H1 (cell line): ENCODE measurements at regions not wholly inside any gene's neighbourhood (a gene's known extent, or its start where the extent isn't known, plus 50 kb on each side); places are given as distances from the start of the nearest gene placed in this dataset.

ENCODE experiments used
- CTCF ChIA-PET: fragments of 300-600 bp; sonication (Branson Sonifier 250); formaldehyde crosslinking; loops from one replicate; lab custom pipeline; 2021; ENCODE audit not compliant: partially characterized antibody; lab: Charles Lee
- POLR2A ChIA-PET: fragments of 300-600 bp; sonication (Branson Sonifier 250); formaldehyde crosslinking; loops from one replicate; lab custom pipeline; 2021; ENCODE audit warnings: inconsistent platforms; ENCODE audit not compliant: partially characterized antibody; lab: Charles Lee
- DNase-seq, 2 experiments: peaks; one replicate each; pipeline versions ENCODE4 v3.0.0 to v3.0.0-alpha.2; 2010 to 2022; ENCODE audit warnings: low spot score in 2 of 2, low read depth in 1 of 2, mixed read lengths in 1 of 2
- FAIRE-seq: peaks from 2 replicates; lab custom pipeline; 2011; peaks lifted over from hg19 to GRCh38; lab: Jason Lieb, UNC
- H2AFZ ChIP-seq: 2 replicates; pipeline ENCODE4 v1.8.1; 2012; ENCODE audit warnings: low read length, inconsistent platforms
- H2AK5ac ChIP-seq: 2 replicates; pipeline ENCODE4 v1.6.1; 2013; ENCODE audit warnings: low read depth, low read length
- H2BK120ac ChIP-seq: replicated peaks from 2 replicates; pipeline ENCODE3; 2013; ENCODE audit warnings: low read depth, low read length, inconsistent platforms
- H2BK12ac ChIP-seq: 2 replicates; pipeline ENCODE4 v1.6.1; 2013; ENCODE audit warnings: low read depth, low read length
- H2BK15ac ChIP-seq: 2 replicates; pipeline ENCODE4 v1.6.1; 2013; ENCODE audit warnings: low read length
- H2BK20ac ChIP-seq: 2 replicates; pipeline ENCODE4 v1.6.1; 2013; ENCODE audit warnings: low read length
- H2BK5ac ChIP-seq: 2 replicates; pipeline ENCODE4 v1.6.1; 2013; ENCODE audit warnings: low read depth, low read length
- H3K14ac ChIP-seq: 2 replicates; pipeline ENCODE4 v1.6.1; 2013; ENCODE audit warnings: inconsistent platforms; ENCODE audit not compliant: insufficient read length
- H3K18ac ChIP-seq: 2 replicates; pipeline ENCODE4 v1.6.1; 2013; ENCODE audit warnings: low read length; ENCODE audit errors: extremely low read depth
- H3K23ac ChIP-seq: 2 replicates; pipeline ENCODE4 v1.6.1; 2013; ENCODE audit warnings: inconsistent platforms; ENCODE audit not compliant: insufficient read length
- H3K23me2 ChIP-seq: 2 replicates; pipeline ENCODE4 v1.6.1; 2013; ENCODE audit warnings: low read depth, low read length
- H3K27ac ChIP-seq: 2 replicates; pipeline ENCODE4 v1.6.1; 2011; ENCODE audit warnings: low read depth, low read length, inconsistent platforms
- H3K27me3 ChIP-seq, 4 experiments: replicated peaks in 1 of 4; 1 replicate in 1 of 4; 2 replicates in 3 of 4; pipeline versions ENCODE4 v1.6.1 to v1.8.1; 2011 to 2013; ENCODE audit warnings: low read length in 3 of 4, mild to moderate bottlenecking in 3 of 4, inconsistent platforms in 2 of 4, mixed read lengths in 2 of 4, moderate library complexity in 1 of 4; ENCODE audit not compliant: control insufficient read depth in 3 of 4, insufficient read depth in 3 of 4; ENCODE audit errors: extremely low read depth in 1 of 4
- H3K36me3 ChIP-seq, 4 experiments: 2 replicates each; pipeline versions ENCODE4 v1.6.1 to v1.8.1; 2011 to 2013; ENCODE audit warnings: mild to moderate bottlenecking in 4 of 4, low read length in 3 of 4, moderate library complexity in 2 of 4, control low read depth in 1 of 4, inconsistent platforms in 1 of 4; ENCODE audit not compliant: insufficient read depth in 4 of 4, control insufficient read depth in 2 of 4
- H3K4ac ChIP-seq: replicated peaks from 2 replicates; pipeline ENCODE3; 2013; ENCODE audit warnings: low read length, low read depth, mixed read lengths, inconsistent platforms; ENCODE audit not compliant: insufficient read length
- H3K4me1 ChIP-seq, 4 experiments: replicated peaks in 1 of 4; 1 replicate in 1 of 4; 2 replicates in 3 of 4; pipeline versions ENCODE4 v1.6.1 to v1.8.1; 2011 to 2013; ENCODE audit warnings: low read length in 3 of 4, inconsistent platforms in 2 of 4, mixed read lengths in 1 of 4; ENCODE audit not compliant: insufficient read depth in 4 of 4, control insufficient read depth in 3 of 4
- H3K4me2 ChIP-seq, 2 experiments: 2 replicates each; pipeline versions ENCODE4 v1.6.1 to v1.8.1; 2011 to 2013; ENCODE audit warnings: low read depth in 2 of 2, low read length in 2 of 2, control low read depth in 1 of 2, inconsistent platforms in 1 of 2, mild to moderate bottlenecking in 1 of 2; ENCODE audit not compliant: insufficient read depth in 1 of 2
- H3K4me3 ChIP-seq, 4 experiments: fragments of 200-600, 300-600 bp in 1 of 4; sonication (generic), shearing (Covaris generic), sonication (Bioruptor Twin) in 1 of 4; 2 replicates each; pipeline versions ENCODE4 v1.5.1 to v1.8.1; 2011 to 2016; ENCODE audit warnings: low read length in 4 of 4, low read depth in 3 of 4, control low read depth in 2 of 4, inconsistent platforms in 2 of 4, mild to moderate bottlenecking in 2 of 4, mixed read lengths in 1 of 4, moderate library complexity in 1 of 4; ENCODE audit not compliant: insufficient read depth in 2 of 4; ENCODE audit errors: extremely low read depth in 1 of 4
- H3K56ac ChIP-seq: replicated peaks from 2 replicates; pipeline ENCODE3; 2013; ENCODE audit warnings: low read depth, mild to moderate bottlenecking, mixed read lengths, low read length, inconsistent platforms; ENCODE audit not compliant: insufficient read length
- H3K79me1 ChIP-seq: 2 replicates; pipeline ENCODE4 v1.6.1; 2013; ENCODE audit warnings: low read depth, low read length, control low read depth
- H3K79me2 ChIP-seq, 2 experiments: 2 replicates each; pipeline versions ENCODE4 v1.6.1 to v1.8.1; 2012 to 2013; ENCODE audit warnings: low read length in 2 of 2, mild to moderate bottlenecking in 2 of 2, inconsistent platforms in 1 of 2; ENCODE audit not compliant: insufficient read depth in 2 of 2, control insufficient read depth in 1 of 2
- H3K9ac ChIP-seq, 4 experiments: replicated peaks in 1 of 4; 1 replicate in 1 of 4; 2 replicates in 3 of 4; pipeline versions ENCODE4 v1.6.1 to v1.8.1; 2011 to 2013; ENCODE audit warnings: low read depth in 3 of 4, low read length in 3 of 4, control low read depth in 2 of 4, mild to moderate bottlenecking in 2 of 4, moderate library complexity in 2 of 4, inconsistent platforms in 1 of 4; ENCODE audit errors: extremely low read depth in 1 of 4
- H3K9me3 ChIP-seq, 2 experiments: 2 replicates each; pipeline versions ENCODE4 v1.6.1 to v1.8.1; 2012 to 2013; ENCODE audit warnings: mild to moderate bottlenecking in 2 of 2, moderate library complexity in 2 of 2, control low read depth in 1 of 2, inconsistent platforms in 1 of 2, low read depth in 1 of 2, low read length in 1 of 2, mixed read lengths in 1 of 2; ENCODE audit not compliant: insufficient read depth in 2 of 2
- H4K20me1 ChIP-seq, 2 experiments: replicated peaks in 1 of 2; 2 replicates each; pipeline versions ENCODE3 to v1.8.1; 2011 to 2013; ENCODE audit warnings: inconsistent platforms in 2 of 2, low read length in 2 of 2, mild to moderate bottlenecking in 1 of 2; ENCODE audit not compliant: insufficient read depth in 2 of 2, control insufficient read depth in 1 of 2
- H4K5ac ChIP-seq: 2 replicates; pipeline ENCODE4 v1.6.1; 2013; ENCODE audit warnings: low read length, low read depth, mixed read lengths, inconsistent platforms; ENCODE audit not compliant: insufficient read length
- H4K8ac ChIP-seq: 2 replicates; pipeline ENCODE4 v1.8.0; 2013; ENCODE audit warnings: mild to moderate bottlenecking, moderate library complexity, low read length, inconsistent platforms; ENCODE audit not compliant: insufficient read depth; ENCODE audit errors: extremely low read depth
- H4K91ac ChIP-seq: replicated peaks from 2 replicates; pipeline ENCODE3; 2013; ENCODE audit warnings: low read length, mixed read lengths, inconsistent platforms; ENCODE audit not compliant: insufficient read length
- POU5F1 ChIP-seq: IDR thresholded peaks from 2 replicates; pipeline ENCODE4 v1.6.1; 2011; ENCODE audit warnings: low read depth, mild to moderate bottlenecking, low read length, moderate library complexity
- SP2 ChIP-seq: IDR thresholded peaks from 2 replicates; pipeline ENCODE4 v1.6.1; 2012; ENCODE audit warnings: mild to moderate bottlenecking, low read length, inconsistent platforms
- SRF ChIP-seq: IDR thresholded peaks from 2 replicates; pipeline ENCODE4 v1.6.1; 2011; ENCODE audit warnings: mild to moderate bottlenecking, low read depth, low read length, moderate library complexity

DNA sequence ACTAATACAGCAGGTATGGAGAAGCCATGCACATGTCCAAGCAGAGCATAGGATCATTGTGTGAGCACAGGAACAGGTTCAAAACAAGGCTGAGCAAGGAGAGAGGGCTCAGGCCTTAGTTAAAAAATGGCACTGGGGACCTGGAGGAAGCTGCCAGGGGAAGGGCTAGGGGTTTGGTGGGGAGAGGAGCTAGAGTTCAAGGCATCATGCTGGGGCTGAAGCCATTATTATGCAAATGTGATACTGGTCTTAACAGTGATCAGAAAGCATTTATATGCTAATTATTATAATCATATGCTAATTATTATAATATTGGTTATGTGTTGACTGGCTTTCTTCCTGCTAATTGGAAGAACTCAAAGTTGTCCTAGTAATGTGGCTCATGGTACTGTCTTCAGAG is 546.0 kb upstream of the CFAP20DC start:
- Histone ChIP-seq H2BK120ac (no peak overlapping the region), H3K23ac (no peak overlapping the region), H3K14ac (no peak overlapping the region), H3K79me2 (no peaks in the 10 kb centered on the region), H3K36me3 (peaks cover 0 to 8% (median 0%) of the 10 kb centered on the region in 4 experiments; a peak in 1 of 8 replicates), H4K91ac (no peak overlapping the region), H3K56ac (no peak overlapping the region), H3K4me2 (no peak overlapping the region), H3K18ac (no peak overlapping the region), H3K4me3 (no peak overlapping the region), H4K8ac (no peak overlapping the region), H3K23me2 (no peaks in the 10 kb centered on the region), H3K9me3 (peaks cover 16 to 17% of the 10 kb centered on the region in 2 experiments), H2BK5ac (no peak overlapping the region), H3K27me3 (no peaks in the 10 kb centered on the region), H3K4me1 (peaks cover 0 to 2% (median 0%) of the 10 kb centered on the region in 4 experiments; a peak in 2 of 7 replicates), H2BK20ac (no peak overlapping the region), H2AFZ (no peak overlapping the region), H2AK5ac (no peak overlapping the region), H4K5ac (no peak overlapping the region), H3K9ac (no peak overlapping the region), H2BK12ac (no peak overlapping the region), H2BK15ac (no peak overlapping the region), H4K20me1 (no peaks in the 10 kb centered on the region), H3K79me1 (no peaks in the 10 kb centered on the region), H3K4ac (no peak overlapping the region), H3K27ac (no peak overlapping the region)
- POLR2A ChIA-PET, result no interaction called here
- FAIRE-seq (no peak), DNase-seq (no peak)
- CTCF ChIA-PET, result interaction anchor here (0.6 to 2.4 kb wide), 4 partner anchors 20 to 1207 kb away, joined by 3 to 8 read pairs (median 4); no protein-coding TSS in a partner anchor
- TF ChIP-seq POU5F1 (peak; percentile 80; the same call in 1 of the 2 replicates), SRF (no peak), SP2 (no peak)
